K562 (cell line): ENCODE measurements at regions not wholly inside any gene's neighbourhood (a gene's known extent, or its start where the extent isn't known, plus 50 kb on each side); places are given as distances from the start of the nearest gene placed in this dataset.

Source experiments
- ATAC-seq: fragments of 200-7000 bp; cut with Tn5 transposase; 3 replicates; pipeline ENCODE4 v1.9.1; 2020; ENCODE audit warnings: moderate library complexity
- BruUV-seq: library from RNA; stranded (reverse); fragments of 400-500 nt; replicated peaks from 2 replicates; lab custom pipeline; 2021; lab: Mats Ljungman, UMichigan
- CTCF ChIA-PET: fragments of 300-600 bp; formaldehyde crosslinking; extraction: SDS; loops from one replicate; lab custom pipeline; 2021; ENCODE audit warnings: low intra/inter-chr PET ratio; lab: Yijun Ruan, JAX
- POLR2A ChIA-PET: fragments of 300-600, 350-650 bp; sonication (Branson Sonifier 250); formaldehyde crosslinking; extraction: SDS; loops from one replicate; lab custom pipeline; 2021; ENCODE audit warnings: antibody characterized with exemption, inconsistent platforms; lab: Yijun Ruan, JAX
- DNase-seq, 4 experiments: peaks; one replicate each; pipeline versions ENCODE4 v3.0.0 to v3.0.0-alpha.2; 2011 to 2018; ENCODE audit warnings: low spot score in 3 of 4, mixed read lengths in 3 of 4; ENCODE audit errors: extremely low read depth in 1 of 4
- FAIRE-seq: peaks from 2 replicates; lab custom pipeline; 2011; peaks lifted over from hg19 to GRCh38; lab: Jason Lieb, UNC
- H2AFZ ChIP-seq: 2 replicates; pipeline ENCODE4 v1.6.0; 2011; ENCODE audit warnings: low read depth, low read length, control low read depth, inconsistent platforms
- H3K27ac ChIP-seq: fragments of 200-600 bp; 3 replicates; pipeline ENCODE4 v1.8.0; 2011; ENCODE audit warnings: low read depth, mild to moderate bottlenecking, control low read depth, inconsistent platforms, low read length, moderate library complexity, mixed read lengths; ENCODE audit errors: extremely low read depth
- H3K27me3 ChIP-seq, 2 experiments: fragments of 300-600 bp in 1 of 2; 2 replicates in 1 of 2; 3 replicates in 1 of 2; pipeline versions ENCODE4 v1.6.0 to v1.8.0; 2011; ENCODE audit warnings: inconsistent platforms in 2 of 2, low read length in 2 of 2, mild to moderate bottlenecking in 1 of 2, mixed read lengths in 1 of 2, moderate library complexity in 1 of 2; ENCODE audit not compliant: control insufficient read depth in 2 of 2, insufficient read depth in 2 of 2
- H3K36me3 ChIP-seq: fragments of 300-600 bp; 3 replicates; pipeline ENCODE4 v1.8.0; 2011; ENCODE audit warnings: mild to moderate bottlenecking, low read length, inconsistent platforms; ENCODE audit not compliant: control insufficient read depth, insufficient read depth
- H3K4me1 ChIP-seq, 2 experiments: fragments of 200-600 bp in 1 of 2; replicated peaks in 1 of 2; 2 replicates in 1 of 2; 3 replicates in 1 of 2; pipeline versions ENCODE4 v1.5.1 to v1.8.0; 2011; ENCODE audit warnings: inconsistent platforms in 2 of 2, low read length in 2 of 2, mild to moderate bottlenecking in 1 of 2, mixed read lengths in 1 of 2, moderate library complexity in 1 of 2; ENCODE audit not compliant: control insufficient read depth in 2 of 2, insufficient read depth in 2 of 2
- H3K4me2 ChIP-seq: 2 replicates; pipeline ENCODE4 v1.6.1; 2011; ENCODE audit warnings: low read length, control low read depth, inconsistent platforms, mixed read lengths; ENCODE audit not compliant: insufficient read depth
- H3K4me3 ChIP-seq: fragments of 200-600 bp; sonication (generic), shearing (Covaris generic); 2 replicates; pipeline ENCODE4 v1.5.1; 2016; ENCODE audit warnings: control low read depth, inconsistent platforms
- H3K79me2 ChIP-seq: fragments of 200-600 bp; 3 replicates; pipeline ENCODE4 v1.8.0; 2011; ENCODE audit warnings: low read length, inconsistent platforms; ENCODE audit not compliant: control insufficient read depth, insufficient read depth
- H3K9ac ChIP-seq, 2 experiments: 2 replicates each; pipeline versions ENCODE4 v1.6.0 to v1.6.1; 2011; ENCODE audit warnings: low read depth in 2 of 2, low read length in 2 of 2, control low read depth in 1 of 2, inconsistent platforms in 1 of 2, mild to moderate bottlenecking in 1 of 2, mixed read lengths in 1 of 2; ENCODE audit not compliant: insufficient read depth in 1 of 2
- H3K9me1 ChIP-seq: one replicate; pipeline ENCODE4 v1.6.0; 2011; ENCODE audit warnings: inconsistent platforms, mild to moderate bottlenecking, low read length, moderate library complexity; ENCODE audit not compliant: control insufficient read depth, insufficient read depth
- H3K9me3 ChIP-seq: replicated peaks from 2 replicates; pipeline ENCODE4 v1.5.1; 2011; ENCODE audit warnings: low read depth, low read length, inconsistent platforms; ENCODE audit not compliant: control insufficient read depth, insufficient read depth
- H4K20me1 ChIP-seq: replicated peaks from 2 replicates; pipeline ENCODE4 v1.6.1; 2011; ENCODE audit warnings: low read length, inconsistent platforms, mixed read lengths; ENCODE audit not compliant: control insufficient read depth, insufficient read depth
- ATF7 ChIP-seq: fragments of 450-650 bp; IDR thresholded peaks from 2 replicates; pipeline ENCODE4 v1.7.1; 2014; ENCODE audit warnings: mild to moderate bottlenecking, moderate library complexity
- CBX1 ChIP-seq: sonication (generic); IDR thresholded peaks from 2 replicates; pipeline ENCODE4 v1.6.1; 2016; ENCODE audit warnings: antibody characterized with exemption, low read depth, mild to moderate bottlenecking
- EZH2 ChIP-seq: IDR thresholded peaks from 2 replicates; pipeline ENCODE4 v1.6.1; 2012; ENCODE audit warnings: low read depth, mild to moderate bottlenecking, inconsistent platforms, low read length, borderline replicate concordance
- NCOA2 ChIP-seq, 2 experiments: fragments of 450-650 bp; IDR thresholded peaks; 2 replicates each; pipeline ENCODE4 v1.6.1; 2018; ENCODE audit warnings: mild to moderate bottlenecking in 2 of 2, moderate library complexity in 1 of 2; ENCODE audit not compliant: partially characterized antibody in 2 of 2
- POLR2B ChIP-seq: fragments of 450-650 bp; IDR thresholded peaks from 2 replicates; pipeline ENCODE4 v1.6.1; 2018; ENCODE audit warnings: low read depth; ENCODE audit not compliant: partially characterized antibody
- RAD51 ChIP-seq: fragments of 450-650 bp; IDR thresholded peaks from 2 replicates; pipeline ENCODE4 v1.7.1; 2016; ENCODE audit warnings: low read depth, mild to moderate bottlenecking, borderline replicate concordance
- ZNF174 ChIP-seq: fragments of 250-450 bp; sonication (Bioruptor Pico); IDR thresholded peaks from 2 replicates; pipeline ENCODE4 v1.4.0; 2020; ENCODE audit warnings: mild to moderate bottlenecking
- WGBS: fragments of 100-300 bp; shearing (Covaris generic); methylation state at CpG from one replicate; pipeline ENCODE4 v1.1.6; 2016; ENCODE audit warnings: low coverage, mixed read lengths; ENCODE audit not compliant: insufficient coverage; ENCODE audit errors: missing lambda C conversion rate; 5-methylcytosine and 5-hydroxymethylcytosine counted together
- in situ Hi-C: fragments of 300-500 bp; cut with MboI; formaldehyde crosslinking; loops from 4 replicates; pipeline ENCODE4 v1.15.0; 2018; ENCODE audit warnings: inconsistent platforms, mixed read lengths
- intact Hi-C: fragments of 100-400 bp; cut with micrococcal nuclease; formaldehyde crosslinking; loops from 2 replicates; pipeline ENCODE4 v1.14.2; 2022
- TF ChIP-seq, protein P1 (sequence below): sonication (generic); formaldehyde crosslinking; IDR thresholded peaks from 2 replicates; pipeline ENCODE4 v1.5.0; 2020; ENCODE audit warnings: missing genetic modification reagents
- TF ChIP-seq, protein P2 (sequence below): fragments of 450-650 bp; formaldehyde crosslinking; IDR thresholded peaks from 2 replicates; pipeline ENCODE4 v1.4.0; 2020; ENCODE audit warnings: mild to moderate bottlenecking, moderate library complexity

DNA sequence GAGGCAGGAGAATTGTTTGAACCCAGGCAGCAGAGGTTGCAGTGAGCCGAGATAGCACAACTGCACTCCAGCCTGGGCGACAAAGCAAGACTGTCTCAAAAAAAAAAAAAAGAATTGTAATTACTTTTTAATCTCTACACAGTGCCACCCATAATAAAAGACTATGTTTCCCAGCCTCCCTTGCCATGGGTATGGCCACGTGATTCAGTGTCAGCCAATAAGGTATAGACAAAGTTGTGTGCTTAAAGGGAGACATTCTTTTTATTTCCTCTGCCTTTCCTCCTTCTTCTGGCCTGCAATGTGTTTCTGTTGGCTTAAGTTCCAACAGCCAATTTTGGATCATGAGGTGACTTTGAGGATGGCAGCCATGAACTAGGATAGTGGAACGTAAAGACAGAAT lies 406.9 kb downstream of the LNPK start:
- Histone ChIP-seq H3K27ac (no peak overlapping the region), H3K4me2 (no peak overlapping the region)
- WGBS = 24% methylated on average over 4 of the region's 4 CpGs
- TF ChIP-seq CBX1 (no peak), ATF7 (no peak), NCOA2 (IDR thresholded peaks at IDR 0.05; ENCODE audit: partially characterized antibody in 2 of 2) (no peak), RAD51 (peak; percentile 70), EZH2 (no peak), POLR2B (no peak), ZNF174 (CRISPR knock-in tag) (no peak)
- TF ChIP-seq, protein P1, sequence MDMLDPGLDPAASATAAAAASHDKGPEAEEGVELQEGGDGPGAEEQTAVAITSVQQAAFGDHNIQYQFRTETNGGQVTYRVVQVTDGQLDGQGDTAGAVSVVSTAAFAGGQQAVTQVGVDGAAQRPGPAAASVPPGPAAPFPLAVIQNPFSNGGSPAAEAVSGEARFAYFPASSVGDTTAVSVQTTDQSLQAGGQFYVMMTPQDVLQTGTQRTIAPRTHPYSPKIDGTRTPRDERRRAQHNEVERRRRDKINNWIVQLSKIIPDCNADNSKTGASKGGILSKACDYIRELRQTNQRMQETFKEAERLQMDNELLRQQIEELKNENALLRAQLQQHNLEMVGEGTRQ (CRISPR knock-in tag) = peak; percentile 83
- TF ChIP-seq, protein P2, sequence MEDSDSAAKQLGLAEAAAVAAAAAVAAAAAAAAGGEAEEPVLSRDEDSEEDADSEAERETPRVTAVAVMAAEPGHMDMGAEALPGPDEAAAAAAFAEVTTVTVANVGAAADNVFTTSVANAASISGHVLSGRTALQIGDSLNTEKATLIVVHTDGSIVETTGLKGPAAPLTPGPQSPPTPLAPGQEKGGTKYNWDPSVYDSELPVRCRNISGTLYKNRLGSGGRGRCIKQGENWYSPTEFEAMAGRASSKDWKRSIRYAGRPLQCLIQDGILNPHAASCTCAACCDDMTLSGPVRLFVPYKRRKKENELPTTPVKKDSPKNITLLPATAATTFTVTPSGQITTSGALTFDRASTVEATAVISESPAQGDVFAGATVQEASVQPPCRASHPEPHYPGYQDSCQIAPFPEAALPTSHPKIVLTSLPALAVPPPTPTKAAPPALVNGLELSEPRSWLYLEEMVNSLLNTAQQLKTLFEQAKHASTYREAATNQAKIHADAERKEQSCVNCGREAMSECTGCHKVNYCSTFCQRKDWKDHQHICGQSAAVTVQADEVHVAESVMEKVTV = no peak
- TF ChIP-seq, all 486 proteins: peak for 2
- Histone ChIP-seq H3K9ac (no peak overlapping the region), H3K27me3 (no peaks in the 10 kb centered on the region), H3K4me1 (no peaks in the 10 kb centered on the region; a peak in 1 of 5 replicates), H3K9me1 (no peaks in the 10 kb centered on the region), H3K36me3 (no peaks in the 10 kb centered on the region), H3K4me3 (no peak overlapping the region), H2AFZ (peak overlapping the region; percentile 60), H3K9me3 (no peaks in the 10 kb centered on the region), H3K79me2 (no peaks in the 10 kb centered on the region), H4K20me1 (no peaks in the 10 kb centered on the region)
- DNase-seq = peak in 1 of 4 experiments; percentile 18
- intact Hi-C loops = no loop called here
- ChIA-PET CTCF (no interaction called here), POLR2A (no interaction called here)
- no TSS peak for BruUV-seq
- in situ Hi-C loops = no loop called here
- no peak for FAIRE-seq
- ATAC-seq = peak; percentile 74
